GM12874 (cell line): ENCODE measurements at regions not wholly inside any gene's neighbourhood (a gene's known extent, or its start where the extent isn't known, plus 50 kb on each side); places are given as distances from the start of the nearest gene placed in this dataset.

Experiments
- TF ChIP-seq, protein P1 (sequence below): IDR thresholded peaks from 2 replicates; pipeline ENCODE4 v1.5.1; 2011; ENCODE audit warnings: low read depth, mild to moderate bottlenecking, control low read depth, low read length, moderate library complexity; ENCODE audit not compliant: insufficient read depth

DNA sequence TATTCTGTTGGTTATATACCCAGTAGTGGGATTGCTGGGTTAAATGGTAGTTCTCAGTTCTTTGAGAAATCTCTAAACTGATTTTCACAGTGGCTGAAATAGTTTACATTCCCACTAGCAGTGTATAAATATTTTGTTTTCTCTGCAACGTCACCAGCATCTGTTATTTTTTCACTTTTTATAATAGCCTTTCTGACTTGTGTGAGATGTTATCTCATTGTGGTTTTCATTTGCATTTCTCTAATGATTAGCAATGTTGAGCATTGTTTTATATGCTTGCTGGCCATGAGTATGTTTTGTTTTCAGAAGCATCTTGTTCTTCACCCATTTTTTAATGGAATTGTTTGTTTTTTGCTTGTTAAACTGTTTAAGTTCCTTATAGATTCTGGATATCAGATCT is 612.7 kb upstream of the SGO1 start:
- TF ChIP-seq, protein P1, sequence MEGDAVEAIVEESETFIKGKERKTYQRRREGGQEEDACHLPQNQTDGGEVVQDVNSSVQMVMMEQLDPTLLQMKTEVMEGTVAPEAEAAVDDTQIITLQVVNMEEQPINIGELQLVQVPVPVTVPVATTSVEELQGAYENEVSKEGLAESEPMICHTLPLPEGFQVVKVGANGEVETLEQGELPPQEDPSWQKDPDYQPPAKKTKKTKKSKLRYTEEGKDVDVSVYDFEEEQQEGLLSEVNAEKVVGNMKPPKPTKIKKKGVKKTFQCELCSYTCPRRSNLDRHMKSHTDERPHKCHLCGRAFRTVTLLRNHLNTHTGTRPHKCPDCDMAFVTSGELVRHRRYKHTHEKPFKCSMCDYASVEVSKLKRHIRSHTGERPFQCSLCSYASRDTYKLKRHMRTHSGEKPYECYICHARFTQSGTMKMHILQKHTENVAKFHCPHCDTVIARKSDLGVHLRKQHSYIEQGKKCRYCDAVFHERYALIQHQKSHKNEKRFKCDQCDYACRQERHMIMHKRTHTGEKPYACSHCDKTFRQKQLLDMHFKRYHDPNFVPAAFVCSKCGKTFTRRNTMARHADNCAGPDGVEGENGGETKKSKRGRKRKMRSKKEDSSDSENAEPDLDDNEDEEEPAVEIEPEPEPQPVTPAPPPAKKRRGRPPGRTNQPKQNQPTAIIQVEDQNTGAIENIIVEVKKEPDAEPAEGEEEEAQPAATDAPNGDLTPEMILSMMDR: no peak

DNA sequence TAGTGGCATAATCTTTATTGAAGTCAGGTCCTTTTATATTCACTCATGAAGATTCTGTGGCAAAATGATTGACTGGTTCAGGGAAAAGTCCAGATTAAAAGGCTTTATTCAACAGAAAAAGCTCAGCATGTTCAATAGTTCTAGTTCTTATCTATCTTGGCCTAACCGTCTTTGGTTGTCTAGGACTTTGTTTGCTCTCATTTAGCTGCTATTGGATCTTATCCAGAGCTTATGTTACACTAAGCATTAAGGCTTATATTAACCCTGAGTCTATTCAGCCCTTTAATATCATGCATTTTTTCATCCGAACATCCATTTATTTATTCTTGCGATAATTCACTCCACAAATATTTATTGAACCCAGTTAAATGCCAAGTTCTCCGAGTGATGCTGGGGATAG is 601.0 kb upstream of the SGO1 start:
- TF ChIP-seq, protein P1: no peak

DNA sequence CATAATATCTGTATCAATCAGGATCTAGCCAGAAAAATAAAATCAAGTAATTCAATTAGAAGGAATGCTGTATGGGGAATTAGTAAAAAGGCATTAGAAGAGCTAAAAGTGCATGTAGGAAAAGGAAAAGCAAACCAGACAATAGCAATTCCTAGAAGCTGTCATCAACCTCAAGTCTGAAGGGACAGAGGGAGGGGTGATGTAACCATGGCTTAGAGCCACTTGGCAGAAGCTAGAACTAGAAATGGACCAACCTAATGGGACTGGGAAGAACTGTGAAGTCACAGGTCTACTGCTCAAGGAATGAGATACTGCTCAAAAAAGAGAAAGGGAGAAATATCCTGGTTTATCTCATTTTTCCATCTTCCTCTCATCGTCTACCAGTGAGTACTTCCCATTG is 590.7 kb upstream of the SGO1 start:
- TF ChIP-seq, protein P1: no peak

DNA sequence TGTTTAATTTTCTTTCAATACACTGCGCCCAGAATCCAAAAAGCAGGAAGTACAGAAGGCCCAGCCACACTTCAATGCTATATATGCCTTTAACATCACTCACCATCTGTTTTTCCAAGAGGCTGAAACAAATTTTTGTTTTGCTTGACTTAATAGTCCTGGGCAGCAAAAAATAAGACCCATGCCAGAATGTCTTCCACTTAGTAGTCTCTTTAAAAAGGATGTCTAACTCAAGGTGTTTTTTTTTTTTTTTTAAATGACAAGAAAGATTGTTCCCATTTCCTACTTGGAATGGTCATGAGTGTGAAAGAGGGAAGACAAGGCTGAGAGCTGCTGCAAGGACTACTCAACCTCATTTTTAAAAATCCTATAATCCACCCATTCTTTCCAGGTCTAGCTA is 590.3 kb upstream of the SGO1 start:
- TF ChIP-seq, protein P1: no peak

DNA sequence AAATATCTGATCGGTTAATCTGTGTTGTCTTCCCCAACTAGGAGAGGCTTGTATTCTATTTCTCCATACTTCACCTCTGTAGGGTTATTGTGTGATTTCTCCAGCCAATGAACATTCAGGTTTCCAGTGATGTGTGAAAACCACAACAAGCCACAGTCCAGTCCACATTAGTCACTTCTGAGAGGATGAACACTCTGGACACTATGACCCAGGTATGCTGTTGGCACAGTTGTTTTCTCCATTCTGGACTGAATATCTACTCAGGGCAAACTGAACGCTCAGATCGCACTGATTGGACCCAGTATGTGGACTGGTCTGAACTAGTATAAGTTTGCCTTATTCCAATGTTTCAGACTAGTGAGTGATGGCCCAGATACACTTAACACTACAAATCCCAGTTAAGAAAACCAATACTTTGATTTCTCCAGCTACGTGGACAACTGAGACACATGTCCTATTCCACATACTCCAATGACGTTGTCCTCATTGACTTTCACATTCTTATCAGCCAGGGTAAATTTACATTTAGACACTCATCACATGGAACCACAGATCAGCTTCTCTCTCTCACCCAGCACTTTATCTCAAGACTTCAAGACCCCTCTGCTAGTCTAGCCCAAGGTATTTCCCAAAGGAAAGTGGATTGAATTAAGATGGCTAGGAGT is 587.4 kb upstream of the SGO1 start:
- TF ChIP-seq, protein P1: no peak

DNA sequence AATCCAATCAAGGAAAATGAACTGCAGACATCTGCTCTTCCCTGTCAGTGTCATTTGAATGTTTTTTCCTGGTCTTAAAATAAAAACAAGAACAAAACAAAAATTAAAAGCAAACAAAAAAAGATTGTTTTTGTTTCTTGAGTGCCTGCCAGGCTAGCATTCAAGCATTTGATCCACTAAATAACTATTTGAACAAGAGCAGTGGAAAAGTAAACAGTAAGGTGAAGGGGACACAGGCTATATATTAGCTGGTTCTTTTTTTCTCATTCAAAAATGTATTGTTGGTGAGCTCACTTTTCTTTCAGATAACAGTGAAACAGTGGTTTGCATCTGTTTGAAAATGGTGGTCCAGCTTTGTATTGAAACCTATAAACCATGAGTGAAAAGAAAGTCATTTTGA is 586.9 kb upstream of the SGO1 start:
- TF ChIP-seq, protein P1: no peak

DNA sequence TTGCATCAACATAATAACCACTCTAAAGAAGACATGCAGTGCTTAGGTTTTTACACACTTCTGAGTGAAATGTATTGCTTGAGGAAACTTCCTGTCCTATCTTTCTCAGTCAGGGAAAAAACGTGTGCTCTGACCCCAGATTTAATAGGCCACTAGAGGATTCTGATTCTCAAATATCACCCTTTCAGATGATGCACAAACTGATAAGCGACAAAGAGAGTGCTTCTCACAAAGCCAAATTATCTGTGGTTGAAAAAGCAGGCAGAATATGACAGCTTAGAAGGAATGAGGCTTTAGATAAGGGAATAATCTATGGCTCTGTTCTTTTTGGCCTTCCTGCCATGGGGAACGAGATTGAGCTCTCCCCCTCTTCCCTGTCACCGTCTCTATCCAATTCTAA is 583.4 kb upstream of the SGO1 start:
- TF ChIP-seq, protein P1: no peak
